ENCODE measurements at regions not wholly inside any gene's neighbourhood (a gene's known extent, or its start where the extent isn't known, plus 50 kb on each side); places are given as distances from the start of the nearest gene placed in this dataset.

- DNase-seq (ENCODE audit: low spot score): no peak
These were observed 925.5 kb downstream of the GATA3 start for GRCh38 chr10:8979976-8980375.

- DNase-seq (ENCODE audit: low spot score): no peak
These were observed 926.8 kb downstream of the GATA3 start for GRCh38 chr10:8981277-8981676.

DNA sequence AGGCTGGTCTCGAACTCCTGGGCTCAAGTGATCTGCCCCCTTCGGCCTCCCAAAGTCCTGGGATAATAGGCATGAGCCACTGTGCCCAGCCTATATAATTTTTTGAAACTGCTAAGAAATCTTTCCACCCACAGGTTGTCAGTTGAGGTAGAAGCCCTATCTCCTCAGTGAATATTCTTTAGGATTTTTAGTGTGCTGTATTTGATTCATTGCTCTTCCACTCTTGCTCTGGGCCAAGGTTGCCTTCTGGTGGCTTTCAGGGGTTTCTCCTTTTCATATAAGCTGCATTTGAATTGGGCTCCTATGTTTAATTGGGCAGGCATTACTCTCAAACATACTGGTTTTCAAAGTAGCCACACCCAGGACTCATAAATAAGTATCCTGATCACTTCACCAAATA, 931.2 kb downstream of the GATA3 start:
- no peak for DNase-seq (ENCODE audit: low spot score)

DNA sequence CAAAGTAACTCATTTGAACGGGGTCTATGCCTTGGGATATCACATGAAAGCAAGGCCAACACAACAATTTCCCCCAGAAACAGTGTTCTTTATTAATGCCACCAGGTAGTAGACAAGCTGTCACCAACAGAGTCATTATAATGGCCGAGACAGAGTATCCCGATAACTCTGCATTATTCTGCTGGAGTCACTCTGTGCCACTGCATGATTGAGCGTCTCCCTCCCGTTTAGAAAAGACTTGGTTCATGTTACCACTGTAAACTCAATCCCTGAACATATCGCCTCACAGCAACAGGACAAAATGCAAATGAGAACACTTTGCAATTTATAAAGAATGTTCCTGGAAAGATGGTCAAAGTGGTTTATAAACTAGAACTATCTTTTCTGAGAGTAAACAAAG, 932.5 kb downstream of the GATA3 start:
- no peak for DNase-seq (ENCODE audit: low spot score)

DNA sequence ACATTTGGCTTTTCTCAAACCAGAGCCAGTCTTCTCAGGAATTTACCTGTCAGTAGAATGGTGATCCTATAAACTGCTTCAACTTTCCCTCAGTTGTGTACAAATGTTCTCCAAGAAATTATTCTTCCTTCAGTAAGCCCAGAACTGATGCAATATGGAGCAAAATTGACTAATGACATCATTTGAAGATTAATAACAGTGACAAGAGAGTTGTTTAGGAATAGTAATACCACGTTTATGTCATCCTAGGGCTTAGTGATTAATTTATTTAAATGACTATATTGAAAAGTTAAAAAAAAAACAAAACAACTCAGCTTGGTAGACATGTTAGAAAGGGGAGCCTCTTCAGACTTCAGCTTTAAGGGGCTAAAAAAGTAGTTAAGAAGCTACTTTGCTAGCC, 933.2 kb downstream of the GATA3 start:
- DNase-seq (ENCODE audit: low spot score): no peak

- DNase-seq (ENCODE audit: low spot score): no peak
These were observed 935.9 kb downstream of the GATA3 start for GRCh38 chr10:8990280-8990987.

DNA sequence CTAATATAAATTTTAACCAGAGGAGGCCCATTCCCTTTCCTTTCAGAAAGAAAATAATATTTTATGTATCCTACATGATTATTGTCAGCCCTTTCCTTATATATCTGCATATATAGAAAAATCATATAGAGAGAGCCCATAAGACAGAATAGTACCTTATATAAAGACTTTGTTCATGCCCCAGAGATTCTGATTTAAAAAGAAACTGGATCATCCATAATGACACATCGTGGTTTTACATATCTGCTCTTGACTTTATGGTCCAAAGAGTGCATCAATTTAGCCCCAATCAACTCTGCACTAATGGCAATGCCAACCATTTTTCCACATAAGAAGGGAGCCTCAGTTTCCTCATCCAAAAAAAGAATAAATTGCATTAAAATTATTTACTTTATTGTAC, 937.5 kb downstream of the GATA3 start:
- no peak for DNase-seq (ENCODE audit: low spot score)

- DNase-seq (ENCODE audit: low spot score): no peak
These were observed 939.4 kb downstream of the GATA3 start for GRCh38 chr10:8993864-8994263.

GRCh38 chr10:8998751-8999150, 944.3 kb downstream of the GATA3 start:
- DNase-seq (ENCODE audit: low spot score): no peak

DNA sequence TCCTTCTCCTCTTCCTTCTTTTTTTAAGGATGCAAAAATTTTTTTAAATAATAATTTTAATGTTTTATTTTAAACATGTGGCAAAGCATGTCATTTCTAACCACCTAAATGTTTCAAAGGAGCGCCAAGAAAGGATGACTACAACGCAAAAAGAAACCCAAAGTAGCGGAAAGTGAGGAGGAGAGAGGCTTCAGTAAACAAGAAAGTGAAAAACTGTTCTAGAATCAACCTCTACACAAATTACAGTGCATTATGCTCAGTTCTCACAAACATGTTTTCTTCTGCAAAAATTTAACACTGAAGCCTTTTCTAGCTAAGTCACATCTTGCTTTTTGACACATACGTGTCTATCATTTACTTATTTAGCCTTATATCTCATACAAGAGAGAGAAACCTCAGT, 948.6 kb downstream of the GATA3 start:
- DNase-seq (ENCODE audit: low spot score): no peak

- no peak for DNase-seq (ENCODE audit: low spot score)
These were observed 950.2 kb downstream of the GATA3 start for GRCh38 chr10:9004736-9005135.

- no peak for DNase-seq (ENCODE audit: low spot score)
These were observed 955.0 kb downstream of the GATA3 start for GRCh38 chr10:9009505-9009904.

DNA sequence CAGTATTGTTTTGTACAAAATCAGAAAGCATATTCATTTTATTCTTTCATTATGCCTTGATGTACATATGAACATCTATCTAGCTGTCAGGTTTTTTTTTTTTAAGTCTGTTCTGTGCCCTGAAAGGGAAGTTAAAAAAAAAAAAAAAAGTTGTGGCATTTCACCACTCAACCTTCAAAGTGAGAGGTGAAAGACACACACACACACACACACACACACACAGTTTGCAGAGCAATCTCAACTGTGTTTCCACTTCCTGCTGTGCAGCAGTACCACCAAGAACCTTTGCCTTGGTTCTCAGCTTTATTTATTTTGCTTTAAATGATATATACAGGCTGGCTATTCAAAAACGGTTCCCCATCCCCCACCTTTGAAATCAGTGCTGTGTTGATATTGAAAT, 955.6 kb downstream of the GATA3 start:
- DNase-seq (ENCODE audit: low spot score): no peak

GRCh38 chr10:9010931-9011670, 956.6 kb downstream of the GATA3 start:
- peak; percentile 37 for DNase-seq (ENCODE audit: low spot score)

DNA sequence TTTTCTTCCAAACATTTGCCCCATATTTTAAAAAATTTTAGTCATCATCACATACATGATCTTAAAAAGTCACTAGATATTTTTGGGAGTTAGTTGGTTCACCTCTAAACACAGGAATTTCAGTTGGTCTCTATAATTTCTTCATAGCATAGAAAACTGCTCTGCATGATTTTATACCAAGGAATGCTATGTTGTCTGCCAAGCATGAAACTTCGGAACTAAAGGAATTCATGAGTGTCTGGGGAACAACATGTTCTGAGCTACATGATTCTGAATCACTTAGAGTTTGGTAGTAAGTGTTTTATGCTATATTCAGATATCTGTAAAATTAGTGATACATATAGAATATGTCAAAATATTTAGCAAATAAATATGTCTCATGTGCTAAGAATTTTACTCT, 957.8 kb downstream of the GATA3 start:
- no peak for DNase-seq (ENCODE audit: low spot score)

- peak; percentile 62 for DNase-seq (ENCODE audit: low spot score)
These were observed 960.5 kb downstream of the GATA3 start for GRCh38 chr10:9015005-9015404.

GRCh38 chr10:9015447-9015846, 961.0 kb downstream of the GATA3 start:
- no peak for DNase-seq (ENCODE audit: low spot score)

- DNase-seq (ENCODE audit: low spot score): no peak
These were observed 962.4 kb downstream of the GATA3 start for GRCh38 chr10:9016930-9017329.

- DNase-seq (ENCODE audit: low spot score): no peak
These were observed 964.0 kb downstream of the GATA3 start for GRCh38 chr10:9018195-9019173.

DNA sequence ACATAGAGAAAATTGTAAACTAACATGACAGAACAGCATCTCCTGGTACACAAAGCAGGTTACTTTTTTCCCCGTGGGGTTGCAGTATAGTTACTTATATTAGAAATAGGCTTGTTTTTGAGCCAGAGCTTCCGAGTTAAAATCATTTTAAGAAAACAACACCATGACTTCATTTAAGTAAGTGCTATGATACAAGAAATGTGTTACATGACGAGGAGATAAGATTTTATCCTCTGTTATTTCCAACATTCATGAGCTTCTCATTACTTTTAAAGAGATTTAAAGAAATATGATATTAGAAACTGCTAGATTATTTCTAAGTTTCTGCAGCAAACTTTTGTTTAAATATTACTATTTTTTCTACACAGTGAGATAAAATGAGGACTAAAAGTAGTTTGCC, 968.7 kb downstream of the GATA3 start:
- no peak for DNase-seq (ENCODE audit: low spot score)

- peak; percentile 66 for DNase-seq (ENCODE audit: low spot score)
These were observed 969.7 kb downstream of the GATA3 start for GRCh38 chr10:9024210-9024609.

DNA sequence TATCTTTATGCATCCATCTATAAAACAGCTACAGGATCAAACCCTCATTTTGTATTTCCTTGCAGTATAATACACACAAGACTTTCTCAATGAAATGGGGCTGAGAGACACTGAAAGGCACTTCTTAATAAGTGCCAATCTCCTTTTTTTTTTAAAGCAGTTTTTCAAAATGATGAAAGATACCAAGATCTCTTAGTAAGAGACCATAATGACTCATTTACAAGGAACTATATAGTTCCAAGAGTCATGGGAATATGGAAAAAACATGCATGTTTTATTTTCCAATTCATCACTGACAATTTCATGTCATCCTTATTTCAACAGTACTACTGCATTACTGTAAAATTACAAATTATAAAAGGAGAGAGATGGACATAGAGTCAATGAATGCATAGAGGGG, 973.7 kb downstream of the GATA3 start:
- no peak for DNase-seq (ENCODE audit: low spot score)

DNA sequence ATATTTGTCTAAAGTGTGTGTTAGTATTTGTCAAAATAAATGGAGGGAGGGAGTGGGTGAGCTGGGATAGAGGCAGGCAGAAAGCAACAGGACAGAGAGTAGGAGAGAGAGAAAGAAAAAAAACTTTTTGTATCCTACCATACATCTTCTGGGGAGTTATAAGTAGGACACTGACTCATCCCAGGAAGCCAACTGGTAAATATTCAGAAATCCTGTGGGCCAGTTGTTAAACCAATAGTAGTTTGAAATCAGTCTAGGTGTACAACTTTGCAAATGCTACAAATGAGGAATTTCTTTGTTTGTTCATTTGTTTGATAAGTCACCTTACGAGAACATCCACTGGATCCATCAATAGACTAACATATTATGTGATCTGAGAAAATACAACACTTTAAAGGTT, 980.9 kb downstream of the GATA3 start:
- DNase-seq (ENCODE audit: low spot score): no peak
